Spinal cord (tissue), 9 donors: ENCODE measurements at regions not wholly inside any gene's neighbourhood (a gene's known extent, or its start where the extent isn't known, plus 50 kb on each side); places are given as distances from the start of the nearest gene placed in this dataset.

ENCODE experiments used
- DNase-seq, 6 donors: peaks; one replicate each; pipeline versions ENCODE4 v3.0.0 to v3.0.0-alpha.2; 2013 to 2015; ENCODE audit warnings: low spot score in 6 of 6, low read depth in 4 of 6
- H3K27ac ChIP-seq: one replicate; pipeline ENCODE4 v1.5.1; 2013; ENCODE audit warnings: low read depth, low read length, control low read depth
- H3K27me3 ChIP-seq: one replicate; pipeline ENCODE4 v1.6.1; 2013; ENCODE audit warnings: low read length; ENCODE audit not compliant: control insufficient read depth, insufficient read depth
- H3K36me3 ChIP-seq: one replicate; pipeline ENCODE4 v1.6.1; 2013; ENCODE audit warnings: low read length; ENCODE audit not compliant: control insufficient read depth, insufficient read depth
- H3K4me1 ChIP-seq: one replicate; pipeline ENCODE4 v1.6.1; 2013; ENCODE audit warnings: low read length; ENCODE audit not compliant: control insufficient read depth, insufficient read depth
- H3K4me3 ChIP-seq: one replicate; pipeline ENCODE4 v1.5.1; 2013; ENCODE audit warnings: low read depth, low read length, control low read depth
- H3K9me3 ChIP-seq: one replicate; pipeline ENCODE4 v1.6.1; 2013; ENCODE audit warnings: low read length; ENCODE audit not compliant: control insufficient read depth, insufficient read depth
- WGBS: methylation state at CpG from one replicate; pipeline ENCODE4 v1.1.5; 2013; ENCODE audit warnings: missing lambda C conversion rate; ENCODE audit not compliant: insufficient coverage; 5-methylcytosine and 5-hydroxymethylcytosine counted together
- donor health status: healthy.

DNA sequence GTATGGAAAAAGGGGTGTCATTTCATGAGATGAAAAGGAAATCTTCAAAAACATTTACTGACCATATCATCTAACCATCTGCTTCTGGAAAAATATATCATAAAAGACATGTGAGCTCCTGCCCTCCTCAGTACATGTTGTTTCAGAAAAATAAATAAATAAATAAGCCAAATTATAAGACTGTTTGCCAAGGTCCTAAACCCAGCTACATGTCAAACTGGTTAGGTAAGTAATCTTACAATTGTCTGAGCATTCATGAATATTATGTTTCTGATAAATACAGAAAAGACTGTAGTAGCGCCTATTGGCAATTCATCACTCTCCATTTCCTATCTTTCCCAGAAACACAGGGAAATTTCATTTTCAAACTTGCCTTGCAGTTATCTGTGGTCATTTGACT, 138.9 kb upstream of the SETBP1 start:
- no CpG with 5 or more reads among the region's 1 CpG for WGBS

DNA sequence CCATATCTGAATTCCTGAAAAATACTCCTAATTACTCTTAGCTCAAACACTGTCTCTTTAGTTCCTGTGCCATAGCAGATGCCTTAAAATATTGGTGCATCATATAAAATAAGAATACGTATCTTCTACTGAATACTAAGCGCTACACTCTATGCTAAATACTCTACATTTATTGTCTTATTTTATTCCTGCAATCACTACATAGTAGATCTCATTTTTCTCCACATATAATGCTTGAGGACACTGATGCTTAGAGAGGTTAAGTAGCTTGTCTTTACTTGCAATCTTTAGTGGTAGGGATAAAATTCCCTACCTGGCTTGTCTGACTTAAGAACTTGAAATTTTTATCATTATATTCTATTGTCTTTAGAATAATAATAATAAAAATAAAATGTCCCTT, 137.3 kb upstream of the SETBP1 start:
- Histone ChIP-seq H3K27me3 (no peaks in the 10 kb centered on the region), H3K4me3 (no peak overlapping the region), H3K4me1 (no peaks in the 10 kb centered on the region), H3K36me3 (no peaks in the 10 kb centered on the region), H3K27ac (no peak overlapping the region), H3K9me3 (no peaks in the 10 kb centered on the region)
- no CpG with 5 or more reads among the region's 2 CpGs for whole genome bisulfite sequencing
- no peak for DNase-seq

More for the DNA sequence above, 138.9 kb upstream of the SETBP1 start:
- H3K4me1 ChIP-seq = no peaks in the 10 kb centered on the region
- no peaks in the 10 kb centered on the region for H3K9me3 ChIP-seq
- no peak overlapping the region for H3K27ac ChIP-seq
- no peaks in the 10 kb centered on the region for H3K27me3 ChIP-seq
- no peak overlapping the region for H3K4me3 ChIP-seq
- H3K36me3 ChIP-seq = no peaks in the 10 kb centered on the region
- no peak for DNase-seq

DNA sequence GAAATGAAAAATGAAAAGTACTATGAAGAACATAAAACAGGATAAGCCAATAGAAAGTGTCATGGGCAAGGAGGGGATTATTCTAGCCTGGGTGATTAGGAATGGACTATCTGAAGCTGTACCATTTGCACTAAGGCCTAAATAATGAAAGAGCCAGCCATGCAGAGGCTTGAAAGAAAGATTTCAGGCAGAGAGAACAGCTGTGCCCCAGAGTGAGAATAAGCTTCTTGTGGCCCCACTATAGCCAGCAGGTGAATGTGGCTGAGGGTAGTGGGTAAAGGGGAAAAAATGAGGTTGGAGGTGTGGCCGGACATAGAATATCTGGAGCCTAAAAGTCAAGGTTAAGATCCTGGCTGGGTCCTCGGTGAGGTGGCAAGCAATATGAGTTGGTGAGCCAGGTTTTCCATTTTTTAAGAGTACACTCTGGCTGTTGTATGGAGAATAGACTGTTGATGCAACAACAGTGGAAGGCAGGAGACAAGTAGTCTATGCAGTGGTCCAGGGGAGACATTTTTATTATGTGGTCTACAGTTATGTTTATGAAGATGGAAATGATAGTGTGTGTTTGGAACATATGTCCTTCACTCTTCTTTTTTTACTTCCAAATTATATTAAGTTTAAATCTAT, 135.2 kb upstream of the SETBP1 start:
- Histone ChIP-seq H3K4me1 (no peaks in the 10 kb centered on the region), H3K9me3 (no peaks in the 10 kb centered on the region), H3K27me3 (no peaks in the 10 kb centered on the region), H3K4me3 (no peak overlapping the region), H3K36me3 (no peaks in the 10 kb centered on the region), H3K27ac (no peak overlapping the region)
- 100% methylated on average over 2 of the region's 2 CpGs for WGBS
- DNase-seq = no peak

DNA sequence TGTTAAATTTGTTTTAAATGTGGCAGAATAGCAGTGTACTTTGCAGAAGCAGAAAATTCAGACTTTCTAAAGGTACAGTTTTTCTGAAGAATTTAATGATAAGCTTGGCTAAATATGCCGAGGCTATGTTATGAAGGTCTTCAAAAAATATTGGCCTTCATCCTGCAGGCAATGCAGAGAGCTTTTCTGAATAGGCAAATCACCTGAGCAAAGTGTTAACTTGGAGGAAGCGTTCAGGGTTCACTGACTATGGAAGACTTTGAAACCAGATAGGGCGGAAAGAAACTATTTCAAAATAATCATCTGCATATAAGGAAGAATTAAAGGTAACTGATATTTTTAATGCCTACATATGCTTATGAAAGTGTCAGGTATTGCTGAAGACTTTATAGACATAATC, 133.7 kb upstream of the SETBP1 start:
- Histone ChIP-seq H3K36me3 (no peaks in the 10 kb centered on the region), H3K27me3 (no peaks in the 10 kb centered on the region), H3K4me1 (no peaks in the 10 kb centered on the region), H3K4me3 (no peak overlapping the region), H3K9me3 (no peaks in the 10 kb centered on the region), H3K27ac (no peak overlapping the region)
- no peak for DNase-seq
- WGBS = 100% methylated on average over 1 of the region's 3 CpGs

DNA sequence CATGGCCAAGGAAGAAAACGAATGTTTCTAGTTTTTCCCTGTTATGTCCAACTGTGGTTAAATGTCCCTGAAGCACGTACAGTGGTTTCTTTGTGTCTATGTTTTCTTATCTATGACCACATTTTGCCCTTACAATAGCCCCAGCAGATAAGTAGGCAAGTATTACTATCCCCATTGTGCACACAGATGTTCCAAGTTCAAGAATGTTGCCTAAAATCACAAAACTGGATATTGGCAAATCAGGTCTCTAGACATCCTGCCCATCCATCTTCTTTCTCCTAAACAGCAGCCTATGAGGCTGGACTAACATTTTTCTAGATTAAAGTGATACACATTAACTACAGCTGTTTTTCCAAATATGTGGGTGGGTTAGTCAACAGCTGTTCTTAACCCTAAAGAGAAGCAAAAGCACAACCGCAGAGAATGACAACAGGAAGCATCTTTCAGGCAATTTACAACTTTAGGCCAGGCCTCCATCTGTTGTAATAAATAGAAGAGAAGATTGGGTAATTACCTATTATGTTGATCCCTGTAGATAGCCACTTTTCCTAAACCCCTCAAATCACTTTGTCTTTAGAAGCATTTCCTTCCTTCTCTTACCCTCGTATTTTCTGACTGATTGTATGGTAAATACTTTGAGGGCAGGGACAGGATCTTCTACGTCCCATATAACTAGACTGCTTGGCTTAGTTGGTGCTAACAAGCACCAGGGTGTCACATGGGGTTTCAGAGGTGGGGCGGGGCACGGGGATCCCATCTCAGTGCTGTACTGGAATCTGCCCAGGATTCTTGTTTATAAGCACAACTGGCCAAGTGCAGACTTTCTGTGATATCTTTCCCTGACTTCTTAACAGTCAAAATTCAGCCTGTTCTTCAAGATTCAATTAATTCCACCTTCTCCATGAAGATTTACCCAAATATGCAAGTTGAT, 132.1 kb upstream of the SETBP1 start:
- Histone ChIP-seq H3K9me3 (no peaks in the 10 kb centered on the region), H3K4me3 (no peak overlapping the region), H3K27ac (no peak overlapping the region), H3K27me3 (no peaks in the 10 kb centered on the region), H3K4me1 (no peaks in the 10 kb centered on the region), H3K36me3 (no peaks in the 10 kb centered on the region)
- 71% methylated on average over 3 of the region's 7 CpGs for WGBS
- peak in 1 of 6 donors; percentile 16 for DNase-seq

DNA sequence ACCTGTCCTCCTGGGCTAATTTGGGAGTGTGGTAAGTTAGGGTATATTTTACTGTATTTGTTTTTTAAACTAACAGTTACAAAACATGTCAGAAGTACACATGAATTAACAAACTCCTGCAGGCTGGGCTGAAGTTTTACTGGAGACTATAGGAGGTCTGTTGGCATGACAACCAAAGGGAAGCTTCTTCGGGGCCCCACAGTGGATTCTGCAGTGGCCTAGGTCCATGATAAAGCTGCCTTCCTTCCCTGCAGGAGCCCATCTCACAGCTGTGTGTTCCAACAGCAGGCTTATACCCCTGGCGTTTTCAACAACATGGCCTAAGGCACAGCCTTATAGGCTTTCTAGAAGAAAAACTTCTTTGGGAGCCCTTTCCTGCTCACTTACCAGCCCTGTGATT, 128.0 kb upstream of the SETBP1 start:
- Histone ChIP-seq H3K36me3 (no peaks in the 10 kb centered on the region), H3K4me1 (no peaks in the 10 kb centered on the region), H3K9me3 (no peaks in the 10 kb centered on the region), H3K27me3 (no peaks in the 10 kb centered on the region), H3K27ac (no peak overlapping the region), H3K4me3 (no peak overlapping the region)
- 38% methylated on average over 2 of the region's 2 CpGs for WGBS
- DNase-seq = peak in 3 of 6 donors; percentile 20 to 58 (median 53)

DNA sequence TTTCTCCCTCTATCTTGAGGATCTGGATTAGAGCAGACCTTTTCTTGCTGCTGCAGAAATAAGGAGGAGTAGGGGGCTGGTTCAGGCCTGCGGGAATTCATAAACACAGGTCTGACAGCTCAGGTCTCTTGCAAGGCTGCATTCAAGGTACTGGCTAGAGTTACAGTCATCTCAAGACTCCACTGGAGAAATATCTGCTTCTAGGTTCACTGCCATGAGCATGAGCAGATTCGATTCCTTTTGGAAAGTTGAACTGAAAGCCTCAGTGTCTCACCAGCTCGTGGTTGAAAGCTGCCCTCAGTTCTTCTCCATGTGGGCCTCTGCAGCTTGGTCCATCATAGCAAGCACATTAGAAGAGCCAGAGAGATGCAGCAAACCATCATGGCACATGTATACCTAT, 124.4 kb upstream of the SETBP1 start:
- Histone ChIP-seq H3K36me3 (no peaks in the 10 kb centered on the region), H3K4me1 (no peaks in the 10 kb centered on the region), H3K27me3 (no peaks in the 10 kb centered on the region), H3K9me3 (no peaks in the 10 kb centered on the region), H3K4me3 (no peak overlapping the region), H3K27ac (no peak overlapping the region)
- no peak for DNase-seq
- 72% methylated on average over 3 of the region's 3 CpGs for WGBS

DNA sequence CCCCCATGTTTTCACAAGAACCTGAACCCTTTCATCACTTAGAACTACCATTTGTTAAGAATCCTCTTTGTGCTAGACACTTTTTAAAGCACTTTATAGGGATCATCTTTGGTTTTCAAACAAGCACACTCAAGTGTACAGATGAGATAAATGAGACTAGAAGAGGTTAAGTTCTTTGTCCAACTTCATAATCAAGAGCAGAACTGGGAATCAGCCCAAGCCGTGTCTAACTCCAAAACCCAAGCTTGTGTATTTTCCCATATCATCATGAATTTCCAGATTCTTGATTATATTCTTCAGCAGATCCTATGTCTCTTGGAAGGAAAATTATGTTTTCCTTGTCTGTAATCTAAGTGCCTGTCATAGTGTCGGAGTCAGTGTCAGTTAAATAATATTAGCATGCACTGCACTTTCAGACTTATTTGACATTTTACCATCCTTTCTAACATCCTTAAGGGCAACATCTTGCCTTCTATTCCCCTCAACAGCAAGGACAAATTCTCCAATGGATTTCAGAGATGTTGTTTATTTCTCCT, 123.0 kb upstream of the SETBP1 start:
- Histone ChIP-seq H3K9me3 (no peaks in the 10 kb centered on the region), H3K4me3 (no peak overlapping the region), H3K27ac (no peak overlapping the region), H3K36me3 (no peaks in the 10 kb centered on the region), H3K4me1 (no peaks in the 10 kb centered on the region), H3K27me3 (no peaks in the 10 kb centered on the region)
- DNase-seq = no peak
- no CpG with 5 or more reads among the region's 2 CpGs for WGBS

DNA sequence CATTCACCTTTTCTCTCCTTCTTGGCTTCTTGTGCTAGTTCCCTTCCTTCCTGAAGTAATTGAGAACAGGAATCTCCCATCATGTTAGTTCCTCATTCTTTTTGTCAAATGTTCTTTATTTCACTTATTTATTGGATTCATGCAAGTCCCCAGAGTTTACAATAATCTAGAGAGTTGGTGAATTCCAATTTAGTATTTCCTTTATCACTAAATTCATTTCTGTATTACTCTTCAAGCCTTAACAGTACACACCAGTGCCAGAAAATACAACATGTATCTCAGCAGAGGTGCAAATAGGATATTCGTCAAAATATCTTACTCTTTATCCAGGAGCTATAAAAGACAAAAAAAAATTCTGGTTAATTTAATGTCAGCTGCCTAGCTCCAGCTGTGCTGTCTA, 121.9 kb upstream of the SETBP1 start:
- WGBS = no CpG with 5 or more reads among the region's 1 CpG
- no peak overlapping the region for H3K27ac ChIP-seq
- H3K4me1 ChIP-seq = no peaks in the 10 kb centered on the region
- DNase-seq = no peak
- no peaks in the 10 kb centered on the region for H3K36me3 ChIP-seq
- no peak overlapping the region for H3K4me3 ChIP-seq
- no peaks in the 10 kb centered on the region for H3K9me3 ChIP-seq
- H3K27me3 ChIP-seq = no peaks in the 10 kb centered on the region
